ENCODE measurements at regions not wholly inside any gene's neighbourhood (a gene's known extent, or its start where the extent isn't known, plus 50 kb on each side); places are given as distances from the start of the nearest gene placed in this dataset.

DNA sequence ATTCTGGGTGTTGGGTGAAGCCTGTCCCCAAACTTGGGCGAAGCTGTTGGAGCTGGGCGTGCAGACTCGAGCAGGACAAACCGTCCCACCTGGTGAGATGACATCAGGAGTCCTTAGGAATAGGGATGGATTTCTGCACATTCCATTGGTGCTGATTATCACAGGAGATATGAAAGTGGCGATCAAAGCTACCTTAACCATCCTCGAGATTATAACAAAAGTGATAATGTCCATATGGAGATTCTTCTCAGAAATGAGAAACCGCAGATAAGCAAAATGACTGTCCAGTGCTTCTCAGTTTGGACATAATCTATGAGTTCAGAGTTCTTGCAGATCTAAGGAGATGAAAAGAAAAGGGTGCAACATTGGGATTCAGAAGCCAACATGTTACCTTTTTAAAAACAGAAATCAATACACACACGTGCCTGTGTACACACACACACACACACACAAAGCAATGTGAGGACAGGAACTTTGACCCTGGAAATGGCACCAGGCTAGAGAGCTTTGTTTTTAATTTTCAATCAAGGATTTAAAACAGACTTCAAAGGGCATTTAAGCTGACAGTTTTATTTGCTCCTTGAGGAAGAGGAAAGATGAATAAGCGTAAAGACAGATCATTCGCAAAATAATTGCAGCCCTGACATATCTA lies 165.4 kb downstream of the CD83 start:
- no peaks in the 10 kb centered on the region for H3K36me3 ChIP-seq (replicated peaks; ENCODE audit: insufficient read depth, low read depth)
- H3K27ac ChIP-seq, result no peak overlapping the region
- H3K4me1 ChIP-seq (ENCODE audit: insufficient read depth), result no peaks in the 10 kb centered on the region
- H3K9me2 ChIP-seq (replicated peaks; ENCODE audit: insufficient read depth), result no peaks in the 10 kb centered on the region
- DNase-seq (ENCODE audit: low spot score), result no peak
- H3K79me2 ChIP-seq, result no peaks in the 10 kb centered on the region
- no peaks in the 10 kb centered on the region for H3K9me3 ChIP-seq (ENCODE audit: low read depth)
- H3K4me3 ChIP-seq, result no peak overlapping the region
- no peaks in the 10 kb centered on the region for H3K27me3 ChIP-seq
- no peak overlapping the region for H2AFZ ChIP-seq
- no peaks in the 10 kb centered on the region for H4K20me1 ChIP-seq (ENCODE audit: insufficient read depth, poor library complexity, severe bottlenecking)
- WGBS (ENCODE audit: low lambda C conversion rate, missing lambda C conversion rate), result 67% methylated on average over 10 of the region's 10 CpGs
- TF ChIP-seq EZH2phosphoT487 (IDR thresholded peaks at IDR 0.05; ENCODE audit: low read depth, severe bottlenecking, unreplicated experiment), result no peak
- no peak for TF ChIP-seq CTCF (IDR thresholded peaks at IDR 0.05; ENCODE audit: poor library complexity)
- no peak for TF ChIP-seq EZH2 (IDR thresholded peaks at IDR 0.05; ENCODE audit: borderline replicate concordance)
- peak overlapping the region; percentile 21 for H3K4me2 ChIP-seq

DNA sequence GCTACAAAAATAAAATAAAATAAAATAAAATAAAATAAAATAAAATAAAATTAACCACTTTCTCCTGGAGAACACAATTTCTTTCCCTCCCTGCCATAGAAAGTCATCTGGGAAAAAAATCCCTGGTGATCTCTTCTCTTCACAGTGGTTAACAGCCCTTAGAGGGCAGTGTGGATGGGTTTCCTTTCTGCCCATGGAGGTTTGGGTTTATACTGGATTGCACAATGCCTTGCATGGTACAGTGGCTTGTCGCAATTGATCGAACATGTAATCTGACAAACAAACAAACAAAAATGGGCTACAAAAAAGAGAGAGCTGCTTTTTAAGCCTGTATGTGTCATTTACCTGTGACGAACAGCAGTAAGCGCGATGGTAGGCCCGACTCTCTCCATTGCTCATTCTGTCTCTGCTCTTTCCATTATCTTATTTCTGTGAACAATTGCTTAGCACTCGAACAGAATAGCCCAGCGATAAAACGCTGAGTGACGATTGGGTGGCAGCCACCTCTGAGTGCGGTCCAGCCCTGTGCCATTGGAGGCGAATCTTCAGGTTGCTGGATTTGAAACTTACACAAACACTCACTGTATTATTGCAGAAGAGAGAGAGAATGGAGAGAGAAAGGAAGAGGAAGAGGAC lies 166.1 kb downstream of the CD83 start:
- no peaks in the 10 kb centered on the region for H3K4me1 ChIP-seq (ENCODE audit: insufficient read depth)
- H4K20me1 ChIP-seq (ENCODE audit: insufficient read depth, poor library complexity, severe bottlenecking), result no peaks in the 10 kb centered on the region
- no peak overlapping the region for H3K4me2 ChIP-seq
- H3K9me2 ChIP-seq (replicated peaks; ENCODE audit: insufficient read depth), result no peaks in the 10 kb centered on the region
- TF ChIP-seq EZH2phosphoT487 (IDR thresholded peaks at IDR 0.05; ENCODE audit: low read depth, severe bottlenecking, unreplicated experiment) (no peak), CTCF (IDR thresholded peaks at IDR 0.05; ENCODE audit: poor library complexity) (peak; percentile 34), EZH2 (IDR thresholded peaks at IDR 0.05; ENCODE audit: borderline replicate concordance) (no peak)
- no peak overlapping the region for H2AFZ ChIP-seq
- no peaks in the 10 kb centered on the region for H3K36me3 ChIP-seq (replicated peaks; ENCODE audit: insufficient read depth, low read depth)
- DNase-seq (ENCODE audit: low spot score), result no peak
- 91% methylated on average over 12 of the region's 12 CpGs for WGBS (ENCODE audit: low lambda C conversion rate, missing lambda C conversion rate)
- no peaks in the 10 kb centered on the region for H3K9me3 ChIP-seq (ENCODE audit: low read depth)
- no peaks in the 10 kb centered on the region for H3K79me2 ChIP-seq
- H3K4me3 ChIP-seq, result no peak overlapping the region
- no peak overlapping the region for H3K27ac ChIP-seq
- H3K27me3 ChIP-seq, result no peaks in the 10 kb centered on the region

DNA sequence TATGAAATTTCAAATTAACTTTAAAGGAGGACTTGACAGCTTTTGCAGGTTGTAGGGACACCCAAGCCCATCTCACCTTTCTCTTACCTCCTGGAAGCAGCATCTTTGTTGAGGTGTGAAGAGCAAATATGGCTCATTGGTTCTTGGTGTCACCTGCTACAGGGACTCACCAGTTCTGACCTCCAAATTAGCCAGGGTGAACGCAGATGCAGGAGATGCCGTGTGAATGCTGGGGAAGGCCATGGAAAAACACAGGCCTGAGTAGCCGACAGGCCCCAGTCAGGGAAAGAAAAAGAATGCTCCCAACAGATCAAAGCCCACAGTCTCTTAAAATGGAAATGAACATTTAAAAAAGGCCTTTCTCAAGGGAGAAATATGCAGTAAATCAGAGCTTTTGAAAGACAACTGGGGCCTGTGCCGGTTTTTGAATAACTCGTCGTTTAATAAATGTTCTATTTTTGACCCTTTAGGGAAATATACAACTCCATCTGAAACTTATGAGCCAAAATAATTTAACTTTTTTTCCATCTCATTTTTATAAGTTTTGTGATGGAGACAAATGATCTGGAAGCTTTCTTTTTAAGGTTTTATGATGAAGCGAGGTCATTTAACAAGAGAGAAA lies 167.5 kb downstream of the CD83 start:
- Histone ChIP-seq H2AFZ (no peak overlapping the region), H4K20me1 (ENCODE audit: insufficient read depth, poor library complexity, severe bottlenecking) (no peaks in the 10 kb centered on the region), H3K4me2 (no peak overlapping the region), H3K27ac (no peak overlapping the region), H3K9me2 (replicated peaks; ENCODE audit: insufficient read depth) (no peaks in the 10 kb centered on the region), H3K4me3 (no peak overlapping the region), H3K4me1 (ENCODE audit: insufficient read depth) (no peaks in the 10 kb centered on the region), H3K27me3 (no peaks in the 10 kb centered on the region), H3K36me3 (replicated peaks; ENCODE audit: insufficient read depth, low read depth) (no peaks in the 10 kb centered on the region), H3K9me3 (ENCODE audit: low read depth) (no peaks in the 10 kb centered on the region), H3K79me2 (no peaks in the 10 kb centered on the region)
- DNase-seq (ENCODE audit: low spot score), result no peak
- 86% methylated on average over 7 of the region's 7 CpGs for WGBS (ENCODE audit: low lambda C conversion rate, missing lambda C conversion rate)
- TF ChIP-seq EZH2 (IDR thresholded peaks at IDR 0.05; ENCODE audit: borderline replicate concordance), result no peak
- TF ChIP-seq CTCF (IDR thresholded peaks at IDR 0.05; ENCODE audit: poor library complexity), result no peak
- TF ChIP-seq EZH2phosphoT487 (IDR thresholded peaks at IDR 0.05; ENCODE audit: low read depth, severe bottlenecking, unreplicated experiment), result no peak
